ENCODE measurements at regions not wholly inside any gene's neighbourhood (a gene's known extent, or its start where the extent isn't known, plus 50 kb on each side); places are given as distances from the start of the nearest gene placed in this dataset.

- no peak for ATAC-seq (replicated peaks in 1 of 2)
- no peaks in the 10 kb centered on the region for H3K36me3 Mint-ChIP-seq (ENCODE audit: insufficient read depth in 2 of 2)
- H3K9me3 Mint-ChIP-seq, result peaks cover 2% of the 10 kb centered on the region in 2 donors
Measured at GRCh38 chr4:15130441-15130840, 128.2 kb downstream of the CPEB2 start.

DNA sequence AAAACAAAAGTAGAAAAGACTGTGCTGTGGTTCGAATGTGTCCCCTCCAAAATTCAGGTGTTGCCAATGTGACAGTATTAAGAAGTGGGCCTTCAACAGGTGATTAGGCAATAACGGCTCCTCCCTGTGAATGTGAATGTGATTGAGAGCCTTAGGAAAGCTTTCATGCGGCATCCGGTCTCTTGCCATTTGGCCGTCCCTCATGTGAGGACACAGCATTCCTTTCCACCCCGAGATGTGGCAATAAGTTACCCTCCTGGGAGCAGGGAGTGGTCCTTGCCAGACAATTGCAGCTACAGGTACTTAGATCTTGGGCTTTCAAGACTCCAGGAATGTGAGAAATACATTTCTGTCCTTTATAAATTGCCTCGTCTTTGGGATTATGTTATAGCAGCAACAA is 129.3 kb downstream of the CPEB2 start:
- Mint-ChIP-seq H3K9me3 (peaks cover 2% of the 10 kb centered on the region in 2 donors), H3K4me1 (ENCODE audit: low read depth) (no peaks in the 10 kb centered on the region), H3K27ac (no peak overlapping the region), H3K36me3 (ENCODE audit: insufficient read depth in 2 of 2) (peaks cover 0 to 4% of the 10 kb centered on the region in 2 donors), H3K27me3 (ENCODE audit: low read depth) (peaks cover 17% of the 10 kb centered on the region), H3K4me3 (no peak overlapping the region)
- ATAC-seq (replicated peaks in 1 of 2) (no peak), DNase-seq (no peak)

More at GRCh38 chr4:15130441-15130840, 128.2 kb downstream of the CPEB2 start:
- Mint-ChIP-seq H3K4me3 (no peak overlapping the region), H3K27ac (no peak overlapping the region), H3K4me1 (ENCODE audit: low read depth) (no peaks in the 10 kb centered on the region), H3K27me3 (ENCODE audit: low read depth) (peaks cover 17% of the 10 kb centered on the region)
- no peak for DNase-seq

DNA sequence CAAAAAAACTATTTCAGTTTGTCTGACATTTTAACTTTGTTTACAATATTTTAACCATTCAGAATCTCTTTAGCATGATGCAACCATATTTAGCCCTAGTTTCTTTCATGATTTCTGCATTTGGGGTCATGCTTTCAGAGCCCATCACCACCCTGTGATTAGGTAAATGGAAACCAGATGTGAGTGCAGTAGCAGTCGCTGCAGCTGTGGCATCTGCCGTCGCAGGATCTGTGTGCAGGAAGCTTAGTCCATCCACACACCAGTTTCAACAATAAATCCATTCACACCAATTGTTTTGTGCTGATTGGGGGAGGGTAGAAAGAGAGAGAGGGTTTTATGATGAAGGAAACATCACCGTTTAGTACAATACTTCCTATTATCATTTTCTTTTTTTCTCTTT is 130.5 kb downstream of the CPEB2 start:
- H3K4me3 Mint-ChIP-seq, result no peak overlapping the region
- H3K27me3 Mint-ChIP-seq (ENCODE audit: low read depth), result peaks cover 17% of the 10 kb centered on the region
- ATAC-seq (replicated peaks in 1 of 2), result no peak
- H3K27ac Mint-ChIP-seq, result no peak overlapping the region
- H3K4me1 Mint-ChIP-seq (ENCODE audit: low read depth), result no peaks in the 10 kb centered on the region
- H3K36me3 Mint-ChIP-seq (ENCODE audit: insufficient read depth in 2 of 2), result peaks cover 2 to 6% of the 10 kb centered on the region in 2 donors
- peaks cover 6% of the 10 kb centered on the region in 2 donors for H3K9me3 Mint-ChIP-seq
- DNase-seq, result no peak

DNA sequence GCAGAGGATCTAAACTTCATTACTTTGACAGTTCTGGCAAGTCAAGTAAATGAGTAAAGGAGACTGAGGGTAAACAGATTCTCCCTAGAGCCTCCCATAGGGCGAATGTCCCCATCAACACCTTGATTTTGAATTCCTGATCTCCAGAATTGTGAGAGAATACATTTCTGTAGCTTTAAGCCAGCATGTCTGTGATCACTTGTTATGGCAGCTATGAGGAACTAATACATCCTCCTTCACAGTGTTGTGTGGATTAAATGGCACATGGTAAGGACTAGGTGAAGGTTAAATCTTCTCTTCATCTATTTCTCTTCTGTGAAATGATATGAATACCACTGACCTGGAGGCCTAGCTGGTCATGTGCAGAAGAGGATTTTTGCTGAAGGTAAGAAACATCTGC is 137.3 kb downstream of the CPEB2 start:
- Mint-ChIP-seq H3K27ac (no peak overlapping the region), H3K9me3 (peaks cover 8 to 13% of the 10 kb centered on the region in 2 donors), H3K36me3 (ENCODE audit: insufficient read depth in 2 of 2) (peaks cover 4 to 9% of the 10 kb centered on the region in 2 donors), H3K4me1 (ENCODE audit: low read depth) (no peaks in the 10 kb centered on the region), H3K27me3 (ENCODE audit: low read depth) (peaks cover 10% of the 10 kb centered on the region), H3K4me3 (no peak overlapping the region)
- ATAC-seq (replicated peaks in 1 of 2), result no peak
- no peak for DNase-seq

DNA sequence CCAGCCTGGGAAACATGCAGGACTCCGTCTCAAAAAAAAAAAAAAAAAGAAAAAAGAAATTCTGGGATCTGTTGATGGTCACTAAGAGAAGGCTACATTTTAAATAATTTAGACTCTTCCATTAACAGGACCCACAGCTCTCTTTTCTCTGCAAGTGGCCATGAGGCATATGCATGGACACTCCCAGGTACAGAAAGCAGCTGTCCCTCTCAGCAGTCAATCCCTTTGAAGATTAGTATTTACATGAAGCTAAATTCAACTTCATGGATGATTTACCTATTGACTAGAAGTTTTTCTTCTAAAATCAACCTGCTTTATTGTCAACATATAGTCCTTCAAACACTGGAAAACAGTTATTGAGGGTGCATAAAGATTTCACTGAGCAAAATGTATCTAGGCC is 139.9 kb downstream of the CPEB2 start:
- H3K9me3 Mint-ChIP-seq, result peaks cover 5 to 8% of the 10 kb centered on the region in 2 donors
- H3K36me3 Mint-ChIP-seq (ENCODE audit: insufficient read depth in 2 of 2), result peaks cover 2% of the 10 kb centered on the region in 2 donors
- no peaks in the 10 kb centered on the region for H3K4me1 Mint-ChIP-seq (ENCODE audit: low read depth)
- DNase-seq, result no peak
- no peak for ATAC-seq (replicated peaks in 1 of 2)
- H3K27ac Mint-ChIP-seq, result no peak overlapping the region
- no peak overlapping the region for H3K4me3 Mint-ChIP-seq
- H3K27me3 Mint-ChIP-seq (ENCODE audit: low read depth), result peaks cover 10% of the 10 kb centered on the region

GRCh38 chr4:15143551-15143950 is 141.3 kb downstream of the CPEB2 start:
- peaks cover 6% of the 10 kb centered on the region for H3K27me3 Mint-ChIP-seq (ENCODE audit: low read depth)
- no peaks in the 10 kb centered on the region for H3K36me3 Mint-ChIP-seq (ENCODE audit: insufficient read depth in 2 of 2)
- H3K9me3 Mint-ChIP-seq, result peaks cover 0 to 2% of the 10 kb centered on the region in 2 donors
- H3K4me3 Mint-ChIP-seq, result no peak overlapping the region
- no peak for ATAC-seq (replicated peaks in 1 of 2)
- no peak for DNase-seq
- H3K4me1 Mint-ChIP-seq (ENCODE audit: low read depth), result no peaks in the 10 kb centered on the region
- H3K27ac Mint-ChIP-seq, result no peak overlapping the region

DNA sequence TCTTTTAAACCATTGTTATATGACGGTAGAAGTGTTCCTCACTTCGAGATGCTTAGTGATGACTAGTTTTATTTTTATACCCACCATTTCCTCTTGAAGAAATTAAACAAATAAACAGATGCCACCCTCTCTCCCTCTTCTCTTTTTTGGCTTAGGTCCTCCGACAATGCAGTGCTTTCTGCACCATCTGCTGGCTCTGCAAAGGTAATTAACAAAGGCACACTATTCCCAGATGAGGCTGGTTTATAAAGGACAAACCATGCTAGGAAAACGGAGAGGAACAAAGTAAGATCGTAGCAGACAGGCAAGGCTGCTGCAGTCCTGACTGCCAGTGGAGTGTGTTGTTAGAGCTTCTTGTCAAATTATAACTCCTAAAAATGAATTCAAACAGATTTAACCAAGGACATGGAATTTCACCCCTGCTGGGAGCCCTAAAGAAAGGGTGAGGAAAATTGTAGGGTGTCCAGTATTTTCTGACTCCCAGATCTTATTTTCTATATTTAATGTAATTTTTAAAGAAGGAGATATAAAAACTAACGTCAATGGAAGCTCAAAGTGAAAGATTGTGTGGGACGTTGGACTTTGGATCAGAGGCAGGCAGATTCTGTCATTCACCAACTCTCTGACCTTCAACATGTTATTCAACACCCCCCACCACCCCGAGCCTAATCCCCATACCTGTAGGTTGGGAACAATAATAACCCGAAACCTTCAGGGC is 142.1 kb downstream of the CPEB2 start:
- DNase-seq (no peak), ATAC-seq (replicated peaks in 1 of 2) (no peak)
- H3K27ac Mint-ChIP-seq, result no peak overlapping the region
- H3K27me3 Mint-ChIP-seq (ENCODE audit: low read depth), result peaks cover 5% of the 10 kb centered on the region
- no peaks in the 10 kb centered on the region for H3K9me3 Mint-ChIP-seq
- no peaks in the 10 kb centered on the region for H3K36me3 Mint-ChIP-seq (ENCODE audit: insufficient read depth in 2 of 2)
- no peak overlapping the region for H3K4me3 Mint-ChIP-seq
- no peaks in the 10 kb centered on the region for H3K4me1 Mint-ChIP-seq (ENCODE audit: low read depth)

- no peaks in the 10 kb centered on the region for H3K4me1 Mint-ChIP-seq (ENCODE audit: low read depth)
- no peak for DNase-seq
- no peak overlapping the region for H3K27ac Mint-ChIP-seq
- H3K36me3 Mint-ChIP-seq (ENCODE audit: insufficient read depth in 2 of 2), result no peaks in the 10 kb centered on the region
- no peak overlapping the region for H3K4me3 Mint-ChIP-seq
- no peak for ATAC-seq (replicated peaks in 1 of 2)
- H3K27me3 Mint-ChIP-seq (ENCODE audit: low read depth), result peaks cover 5% of the 10 kb centered on the region
- H3K9me3 Mint-ChIP-seq, result no peaks in the 10 kb centered on the region
Measured at GRCh38 chr4:15144967-15145295, 142.7 kb downstream of the CPEB2 start.

GRCh38 chr4:15145709-15146108 is 143.4 kb downstream of the CPEB2 start:
- no peak for DNase-seq
- Mint-ChIP-seq H3K4me3 (no peak overlapping the region), H3K27ac (no peak overlapping the region), H3K27me3 (ENCODE audit: low read depth) (peaks cover 8% of the 10 kb centered on the region), H3K4me1 (ENCODE audit: low read depth) (no peaks in the 10 kb centered on the region), H3K9me3 (peaks cover 0 to 1% of the 10 kb centered on the region in 2 donors), H3K36me3 (ENCODE audit: insufficient read depth in 2 of 2) (no peaks in the 10 kb centered on the region)
- no peak for ATAC-seq (replicated peaks in 1 of 2)

GRCh38 chr4:15147714-15148113 is 145.4 kb downstream of the CPEB2 start:
- ATAC-seq (replicated peaks in 1 of 2) (no peak), DNase-seq (no peak)
- peaks cover 0 to 1% of the 10 kb centered on the region in 2 donors for H3K9me3 Mint-ChIP-seq
- no peaks in the 10 kb centered on the region for H3K36me3 Mint-ChIP-seq (ENCODE audit: insufficient read depth in 2 of 2)
- no peak overlapping the region for H3K4me3 Mint-ChIP-seq
- no peaks in the 10 kb centered on the region for H3K4me1 Mint-ChIP-seq (ENCODE audit: low read depth)
- peaks cover 12% of the 10 kb centered on the region for H3K27me3 Mint-ChIP-seq (ENCODE audit: low read depth)
- no peak overlapping the region for H3K27ac Mint-ChIP-seq

DNA sequence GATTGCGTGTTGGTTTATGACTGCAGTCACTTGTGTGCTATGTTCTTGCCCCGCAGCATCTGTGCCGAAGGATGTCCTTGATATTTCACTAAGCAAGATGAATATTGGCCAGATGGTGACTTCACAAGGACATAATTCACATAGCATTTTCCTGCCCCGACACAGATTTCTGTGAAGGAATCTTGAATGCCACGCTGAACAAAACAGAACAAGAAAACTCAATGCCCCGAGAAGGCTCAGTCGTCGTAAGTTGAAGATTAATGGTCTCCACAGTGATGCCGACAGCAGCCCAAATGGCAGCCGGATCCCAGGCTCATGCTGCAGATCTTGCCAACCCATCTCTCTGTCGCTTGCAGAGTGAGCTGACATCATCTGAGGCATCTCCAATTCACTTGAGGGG is 145.9 kb downstream of the CPEB2 start:
- peaks cover 15% of the 10 kb centered on the region for H3K27me3 Mint-ChIP-seq (ENCODE audit: low read depth)
- H3K27ac Mint-ChIP-seq, result no peak overlapping the region
- no peak overlapping the region for H3K4me3 Mint-ChIP-seq
- no peaks in the 10 kb centered on the region for H3K4me1 Mint-ChIP-seq (ENCODE audit: low read depth)
- peaks cover 0 to 1% of the 10 kb centered on the region in 2 donors for H3K9me3 Mint-ChIP-seq
- ATAC-seq (replicated peaks in 1 of 2) (no peak), DNase-seq (no peak)
- H3K36me3 Mint-ChIP-seq (ENCODE audit: insufficient read depth in 2 of 2), result no peaks in the 10 kb centered on the region

DNA sequence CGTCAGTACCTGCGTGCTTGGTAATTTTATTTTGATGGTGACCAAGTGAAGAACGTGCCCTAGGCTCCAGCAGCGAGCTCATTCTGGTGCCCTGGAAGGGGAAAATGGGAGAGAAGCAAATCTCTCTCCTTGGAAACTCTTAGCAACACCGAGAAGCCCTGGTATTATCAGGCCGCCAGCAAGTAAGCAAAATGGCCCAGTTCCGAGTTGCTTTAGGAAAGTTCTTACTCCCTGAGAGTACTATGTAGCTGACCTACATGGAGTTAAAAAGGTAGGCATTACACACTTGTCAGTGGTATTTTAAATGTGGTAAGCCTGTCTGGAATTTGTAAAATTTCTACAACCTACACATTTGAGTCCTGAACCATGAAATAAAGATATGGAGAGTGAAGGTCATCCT is 146.4 kb downstream of the CPEB2 start:
- H3K4me1 Mint-ChIP-seq (ENCODE audit: low read depth), result no peaks in the 10 kb centered on the region
- no peak for ATAC-seq (replicated peaks in 1 of 2)
- no peak overlapping the region for H3K27ac Mint-ChIP-seq
- H3K27me3 Mint-ChIP-seq (ENCODE audit: low read depth), result peaks cover 20% of the 10 kb centered on the region
- peaks cover 0 to 1% of the 10 kb centered on the region in 2 donors for H3K9me3 Mint-ChIP-seq
- no peaks in the 10 kb centered on the region for H3K36me3 Mint-ChIP-seq (ENCODE audit: insufficient read depth in 2 of 2)
- H3K4me3 Mint-ChIP-seq, result no peak overlapping the region
- no peak for DNase-seq

GRCh38 chr4:15149234-15149838 is 147.1 kb downstream of the CPEB2 start:
- no peaks in the 10 kb centered on the region for H3K4me1 Mint-ChIP-seq (ENCODE audit: low read depth)
- DNase-seq, result no peak
- no peak overlapping the region for H3K27ac Mint-ChIP-seq
- H3K36me3 Mint-ChIP-seq (ENCODE audit: insufficient read depth in 2 of 2), result no peaks in the 10 kb centered on the region
- H3K4me3 Mint-ChIP-seq, result no peak overlapping the region
- H3K27me3 Mint-ChIP-seq (ENCODE audit: low read depth), result peaks cover 22% of the 10 kb centered on the region
- ATAC-seq (replicated peaks in 1 of 2), result peak; percentile 77 to 86
- H3K9me3 Mint-ChIP-seq, result peaks cover 0 to 1% of the 10 kb centered on the region in 2 donors
